GM21526 (cell line): ENCODE measurements at regions not wholly inside any gene's neighbourhood (a gene's known extent, or its start where the extent isn't known, plus 50 kb on each side); places are given as distances from the start of the nearest gene placed in this dataset.

Experiments used
- ATAC-seq: cut with Tn5 transposase; IDR thresholded peaks from one replicate; pipeline ENCODE4 v1.9.1; 2021; ENCODE audit warnings: moderate library complexity; ENCODE audit not compliant: unreplicated experiment, low FRiP score

DNA sequence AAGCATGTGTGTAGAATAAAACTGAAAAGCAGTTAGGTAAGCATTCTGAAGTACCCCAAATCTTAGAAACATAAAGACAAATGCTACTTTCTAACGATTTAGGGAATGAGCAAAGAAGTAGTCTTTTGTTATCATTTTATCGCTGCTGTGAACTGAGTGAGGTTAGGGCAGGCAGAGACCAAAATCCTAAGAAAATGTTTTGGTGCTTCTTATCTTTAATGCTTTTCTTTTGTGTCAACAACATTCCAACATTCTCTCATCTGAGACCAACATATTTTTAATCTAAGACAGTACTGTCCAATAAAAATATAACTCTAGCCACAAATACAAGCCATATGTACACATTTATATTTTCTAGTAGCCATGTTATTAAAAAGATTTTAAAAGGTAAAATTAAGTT is 789.4 kb upstream of the PIK3C3 start:
- no peak for ATAC-seq

DNA sequence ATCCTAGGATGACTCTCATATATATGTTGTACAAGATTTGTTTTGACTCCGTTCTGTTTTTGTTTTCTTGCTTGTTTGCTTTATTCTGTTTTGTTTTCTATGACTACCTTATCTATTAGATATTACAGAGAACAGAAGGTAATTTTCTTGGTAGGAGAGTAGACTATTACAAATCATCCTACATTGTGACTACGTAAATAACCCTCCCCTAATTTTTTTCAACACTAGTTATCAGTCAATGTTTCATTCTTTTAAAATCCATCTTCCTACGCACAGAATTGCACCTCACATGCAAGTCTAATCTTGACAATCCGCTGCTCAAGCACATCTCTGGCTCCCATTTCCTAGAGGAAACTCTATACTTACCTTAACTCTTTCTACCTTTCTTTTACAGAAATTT is 792.3 kb upstream of the PIK3C3 start:
- ATAC-seq: no peak

DNA sequence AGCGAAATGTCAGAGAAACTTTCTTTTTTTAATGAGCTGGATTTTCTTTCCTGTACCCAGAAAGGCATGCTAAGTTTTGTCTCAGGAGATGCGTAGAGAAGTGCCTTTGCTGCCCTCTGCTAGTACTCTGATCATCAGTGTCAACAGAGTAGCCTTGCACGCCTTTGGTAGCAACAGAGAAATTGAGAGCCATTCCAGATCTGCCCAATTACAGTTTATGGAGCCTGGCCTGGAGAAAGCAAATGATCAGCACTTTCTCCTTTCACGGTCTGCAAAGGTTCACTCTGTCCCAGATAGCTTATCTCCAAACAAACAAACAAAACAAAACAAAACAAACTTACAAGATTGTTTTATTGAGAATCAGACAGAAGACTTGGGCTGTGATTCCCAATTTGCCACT is 792.8 kb upstream of the PIK3C3 start:
- no peak for ATAC-seq

DNA sequence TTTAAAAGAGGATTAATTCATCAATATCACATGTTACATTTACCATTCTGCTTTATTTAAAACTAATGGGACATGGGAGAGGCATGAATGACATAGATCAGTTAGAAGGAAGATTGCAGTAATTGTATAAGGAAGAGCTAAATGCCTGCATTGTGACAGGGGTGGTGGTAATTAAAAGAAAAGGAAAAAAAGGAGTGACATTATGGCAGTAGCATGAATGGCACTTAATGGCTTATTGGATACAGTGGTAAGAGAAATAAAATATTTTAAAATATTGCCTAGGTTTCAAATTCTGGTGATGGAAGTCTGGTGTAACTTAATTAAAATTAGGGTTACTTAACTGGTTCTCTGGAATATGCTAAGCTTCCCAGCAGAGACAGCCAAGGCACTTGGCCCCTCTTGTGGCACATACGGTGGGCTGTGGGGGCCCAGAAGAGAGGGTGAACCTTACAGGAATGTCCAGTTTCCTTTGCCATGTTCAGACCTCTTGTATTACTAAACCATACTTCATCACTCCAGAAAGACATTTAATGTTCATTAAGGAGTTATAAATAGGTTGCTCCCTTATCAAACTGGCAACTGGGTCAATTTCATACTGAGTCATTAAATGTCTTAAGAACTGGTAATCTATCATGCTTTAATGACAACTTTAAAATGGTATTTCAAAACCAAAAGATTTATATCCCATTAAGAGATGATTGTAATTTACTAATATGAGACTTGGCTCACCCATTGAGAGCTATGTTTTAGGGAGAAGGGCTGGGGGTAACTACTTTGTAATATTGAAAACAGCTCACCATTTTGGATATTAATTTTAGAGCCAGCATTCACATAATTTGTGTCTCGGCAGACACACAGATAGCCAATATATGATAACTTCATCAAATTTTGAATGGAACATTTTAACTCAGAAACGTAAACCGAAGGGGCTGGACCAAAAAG is 798.9 kb upstream of the PIK3C3 start:
- ATAC-seq: no peak

DNA sequence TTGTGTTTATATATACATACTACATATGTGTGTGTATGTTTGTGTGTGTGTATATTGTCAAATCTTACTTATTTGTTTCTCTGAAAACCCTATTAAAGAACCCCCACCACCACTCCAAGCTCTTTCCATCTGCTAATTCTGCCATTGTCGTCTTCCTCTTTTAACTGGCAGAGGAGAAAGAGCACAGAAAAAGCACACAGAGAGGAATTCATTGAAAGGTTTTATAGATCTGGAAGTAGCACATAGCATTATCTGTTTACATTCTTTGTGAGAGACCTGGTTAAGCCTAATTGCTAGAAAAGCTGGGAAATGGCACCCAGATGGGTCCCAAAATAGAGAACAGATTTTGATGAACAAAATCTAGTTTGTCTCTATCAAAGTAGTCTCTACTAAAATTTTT is 800.0 kb upstream of the PIK3C3 start:
- no peak for ATAC-seq

DNA sequence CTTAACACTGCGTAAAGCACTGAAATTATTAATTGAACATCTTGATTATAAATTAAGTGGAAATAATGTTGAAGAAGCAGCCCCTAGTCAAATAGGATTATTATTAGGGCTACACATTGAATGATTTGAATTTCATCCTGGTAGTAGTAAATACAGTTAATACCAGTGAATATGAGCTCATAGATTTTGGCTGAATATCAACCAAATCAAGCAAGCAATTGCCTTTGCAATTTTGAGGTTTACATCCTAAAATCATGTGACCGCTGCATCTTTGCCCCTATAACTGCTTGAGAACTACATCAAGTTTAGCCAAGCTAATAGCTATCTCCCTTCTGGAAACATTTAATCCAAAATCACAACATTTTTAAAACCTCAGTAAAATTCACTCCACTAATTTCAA is 801.2 kb upstream of the PIK3C3 start:
- ATAC-seq: no peak

DNA sequence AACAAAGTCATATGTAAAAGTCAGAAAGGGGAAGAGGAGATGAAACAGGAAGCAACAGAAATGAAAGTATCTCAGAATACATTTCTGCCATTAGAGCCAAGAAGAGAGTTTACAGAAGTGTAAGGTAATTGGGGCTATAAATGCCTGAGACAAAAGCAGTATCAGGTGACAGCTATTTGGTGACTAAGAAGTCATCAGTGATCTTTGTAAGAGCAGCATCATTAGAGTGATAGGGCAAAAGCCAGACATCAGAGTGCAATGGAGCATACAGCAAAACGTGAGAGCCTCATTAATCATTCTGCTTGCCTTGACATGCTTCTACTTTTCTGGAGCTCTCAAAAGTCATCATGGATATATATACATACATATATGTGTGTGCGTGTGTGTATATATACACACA is 804.7 kb upstream of the PIK3C3 start:
- no peak for ATAC-seq

DNA sequence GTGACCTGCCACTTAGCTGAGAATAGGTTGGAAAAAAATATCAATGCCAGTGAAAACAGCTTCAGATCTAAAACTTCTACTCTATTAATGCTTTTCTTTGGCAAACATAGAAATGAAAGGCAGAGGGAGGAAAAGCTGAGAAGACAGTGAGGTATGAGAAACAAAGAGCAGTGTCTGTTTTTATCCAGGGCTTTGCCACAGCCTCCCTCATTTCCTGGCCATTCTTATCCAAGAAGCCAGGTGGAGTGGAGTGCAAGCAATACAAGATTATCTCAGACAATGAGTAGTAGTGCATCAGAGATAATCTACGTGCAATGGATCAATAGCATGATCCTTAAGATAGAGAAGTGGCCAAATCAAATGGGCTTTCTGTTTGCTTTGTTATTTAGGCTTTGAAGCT is 808.7 kb upstream of the PIK3C3 start:
- no peak for ATAC-seq

DNA sequence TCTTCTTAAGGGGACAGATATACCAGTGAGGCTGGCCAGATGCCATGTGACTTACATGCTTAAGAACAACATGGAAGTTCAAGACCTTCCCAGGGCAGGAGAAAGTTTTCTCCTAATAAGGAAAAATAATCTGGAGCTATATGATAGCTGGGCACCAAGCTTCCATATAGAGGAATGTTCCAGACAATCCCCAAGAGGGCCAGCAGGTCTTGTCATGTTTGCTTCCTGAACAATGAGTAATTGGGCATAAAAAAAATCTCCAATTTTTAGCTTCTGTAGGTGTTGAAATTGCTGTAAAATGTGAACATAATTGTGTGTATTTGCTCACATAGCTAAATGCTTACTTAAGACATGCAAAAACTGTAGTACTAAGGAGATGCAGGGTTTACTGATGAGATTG is 809.5 kb upstream of the PIK3C3 start:
- ATAC-seq: no peak

DNA sequence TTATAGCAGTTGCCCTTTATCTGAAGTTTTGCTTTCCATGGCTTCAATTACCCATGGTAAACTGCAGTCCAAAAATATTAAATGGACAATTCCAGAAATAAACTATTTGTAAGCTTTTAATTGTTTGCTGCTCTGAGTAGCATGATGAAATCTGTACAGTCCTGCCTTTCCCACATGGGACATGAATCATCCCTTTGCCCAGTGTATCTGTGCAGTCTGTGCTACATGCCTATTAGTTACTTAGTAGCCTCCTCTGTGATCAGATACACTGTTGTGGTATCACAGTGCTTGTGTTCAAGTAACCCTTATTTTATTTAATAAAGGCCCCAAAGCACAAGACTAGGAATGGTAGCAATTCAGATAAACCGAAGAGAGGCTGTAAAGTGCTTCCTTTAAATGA is 810.6 kb upstream of the PIK3C3 start:
- ATAC-seq: no peak

DNA sequence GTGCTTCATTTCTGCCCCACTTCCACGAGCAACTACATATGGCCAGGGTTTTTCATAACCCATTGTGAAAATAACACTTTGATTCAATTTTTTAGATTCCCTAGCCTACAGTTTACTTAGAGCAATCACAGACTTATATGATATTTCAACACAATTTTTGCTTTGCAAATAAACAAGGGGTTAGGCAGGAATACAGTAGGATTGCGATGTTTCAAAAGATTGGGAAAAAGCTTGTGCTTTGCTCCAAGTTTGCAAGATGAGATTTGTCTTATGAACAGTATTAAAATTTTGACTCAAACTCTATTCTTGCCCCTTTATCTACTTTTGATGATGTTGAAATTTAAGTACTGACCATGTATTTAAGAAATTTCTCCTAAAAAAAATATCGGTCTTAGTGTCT is 814.5 kb upstream of the PIK3C3 start:
- no peak for ATAC-seq

DNA sequence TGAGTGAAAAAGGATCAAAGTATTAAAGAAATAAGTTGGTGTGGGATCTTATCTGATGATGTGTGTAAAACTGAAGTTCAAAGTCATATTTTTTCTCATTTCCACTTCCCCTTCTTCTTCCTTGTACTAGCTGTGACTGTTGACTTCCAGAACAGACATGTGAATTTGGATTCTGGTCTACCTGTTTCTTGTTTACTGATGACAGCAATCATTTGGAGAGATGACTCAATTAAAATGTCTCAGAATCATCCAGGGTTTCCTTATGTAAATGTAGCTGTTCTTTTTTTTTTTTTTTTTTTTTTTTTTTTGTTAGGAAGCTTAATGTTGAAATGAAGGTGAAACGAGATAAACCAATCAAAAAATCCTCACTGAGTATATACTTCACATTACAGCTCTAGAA is 819.9 kb upstream of the PIK3C3 start:
- ATAC-seq: no peak

DNA sequence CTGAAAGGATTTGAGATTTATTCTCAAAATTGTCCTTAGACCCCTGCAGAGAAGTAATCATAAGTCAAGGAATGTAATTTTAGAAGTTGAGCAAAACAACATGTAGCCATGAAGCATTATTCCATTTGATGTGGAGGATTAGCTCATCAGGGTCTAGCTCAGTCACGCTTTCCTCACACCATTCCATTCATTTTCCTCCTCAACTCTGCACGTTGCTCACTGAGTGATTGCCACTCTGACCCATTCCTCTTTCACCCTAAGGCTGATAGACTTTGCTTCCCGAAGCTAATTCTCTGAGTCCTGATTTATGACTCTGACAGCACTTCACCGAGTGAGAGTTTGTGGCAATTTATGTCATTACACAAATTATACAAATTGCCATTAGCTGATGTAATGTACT is 820.6 kb upstream of the PIK3C3 start:
- no peak for ATAC-seq

DNA sequence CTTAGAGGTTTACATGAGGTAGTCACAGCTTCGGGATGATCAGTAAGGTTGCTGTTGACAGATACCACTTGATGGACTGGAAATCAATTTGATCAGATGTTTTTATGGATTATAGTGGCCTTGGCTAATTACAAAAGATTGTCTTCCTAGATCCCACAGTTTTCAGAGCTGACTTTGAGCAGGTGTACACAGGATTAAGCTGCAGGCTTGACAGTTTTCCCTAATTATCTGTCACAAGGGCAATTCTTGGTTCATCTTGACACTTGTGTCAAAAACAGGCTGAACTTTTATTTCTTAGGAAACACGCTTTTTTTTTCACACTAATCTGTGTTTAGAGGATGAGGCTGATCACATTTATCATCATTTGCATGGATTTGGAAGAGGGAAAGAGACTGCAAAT is 824.0 kb upstream of the PIK3C3 start:
- no peak for ATAC-seq

DNA sequence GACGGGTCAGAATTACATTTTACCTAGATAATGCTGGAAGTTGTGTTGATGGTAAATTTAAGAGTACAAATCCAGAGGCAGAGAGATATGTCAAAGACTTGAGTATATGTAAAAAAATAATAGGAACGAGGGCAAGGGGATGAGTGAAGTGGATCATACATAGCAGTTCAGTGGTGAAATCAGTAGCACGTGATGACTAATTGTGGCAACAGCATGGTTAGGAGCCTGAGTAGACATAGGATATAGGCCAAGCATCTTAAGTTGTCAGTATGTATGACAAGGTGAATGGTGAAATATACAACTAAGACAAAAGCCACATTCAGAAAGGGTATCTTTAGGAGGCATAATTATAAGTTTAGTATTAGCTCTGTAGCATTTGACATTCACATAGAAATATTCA is 826.5 kb upstream of the PIK3C3 start:
- no peak for ATAC-seq

DNA sequence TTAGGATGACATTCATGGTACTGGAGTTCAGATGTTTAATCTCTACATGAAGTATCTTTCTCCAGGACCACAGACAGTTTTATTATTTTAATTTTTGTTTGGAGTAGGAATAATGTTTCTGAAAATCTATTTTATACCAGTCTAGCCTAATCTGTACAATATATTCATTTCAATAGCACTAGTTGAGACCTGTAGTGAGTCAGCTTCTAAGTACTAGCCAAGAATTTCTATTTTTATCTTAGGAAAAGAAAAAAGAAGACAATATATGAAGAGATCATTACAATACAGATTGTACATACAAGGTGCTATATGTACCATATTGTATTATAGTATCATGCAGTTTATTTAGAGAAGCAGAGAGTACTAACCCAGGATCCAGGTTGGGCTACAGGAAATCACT is 826.9 kb upstream of the PIK3C3 start:
- ATAC-seq: no peak

DNA sequence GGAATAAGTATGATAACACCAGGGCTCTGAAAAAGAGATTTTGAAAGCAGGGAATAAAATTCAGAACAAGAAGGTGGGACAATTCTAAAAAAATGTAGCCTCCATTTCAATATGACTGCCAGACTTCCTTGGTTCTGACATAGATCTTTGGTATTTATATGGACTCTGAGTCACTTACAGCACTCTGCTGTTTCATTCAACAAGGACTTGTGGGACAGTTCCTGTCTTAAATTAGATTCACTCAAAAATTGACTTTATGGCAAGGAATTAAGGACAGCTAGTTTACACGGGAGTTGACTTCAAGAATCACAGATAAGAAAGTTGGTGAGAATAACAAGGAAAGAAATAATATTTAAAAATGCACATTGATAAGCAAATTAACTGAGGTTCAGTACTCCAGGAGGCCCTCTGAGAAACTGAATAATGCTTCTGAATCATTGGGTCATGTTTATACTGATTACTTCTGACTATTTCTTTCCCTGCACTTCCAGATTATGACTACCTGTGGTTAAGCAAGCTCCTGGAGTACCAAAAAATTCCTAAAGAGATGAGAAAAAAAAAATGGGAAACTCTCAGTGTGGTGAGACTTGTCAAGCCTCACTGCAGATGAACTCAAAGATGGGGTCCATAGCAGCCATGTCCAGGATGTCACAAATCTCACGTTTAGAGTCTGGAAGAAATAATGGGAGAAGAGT is 828.3 kb upstream of the PIK3C3 start:
- ATAC-seq: no peak

DNA sequence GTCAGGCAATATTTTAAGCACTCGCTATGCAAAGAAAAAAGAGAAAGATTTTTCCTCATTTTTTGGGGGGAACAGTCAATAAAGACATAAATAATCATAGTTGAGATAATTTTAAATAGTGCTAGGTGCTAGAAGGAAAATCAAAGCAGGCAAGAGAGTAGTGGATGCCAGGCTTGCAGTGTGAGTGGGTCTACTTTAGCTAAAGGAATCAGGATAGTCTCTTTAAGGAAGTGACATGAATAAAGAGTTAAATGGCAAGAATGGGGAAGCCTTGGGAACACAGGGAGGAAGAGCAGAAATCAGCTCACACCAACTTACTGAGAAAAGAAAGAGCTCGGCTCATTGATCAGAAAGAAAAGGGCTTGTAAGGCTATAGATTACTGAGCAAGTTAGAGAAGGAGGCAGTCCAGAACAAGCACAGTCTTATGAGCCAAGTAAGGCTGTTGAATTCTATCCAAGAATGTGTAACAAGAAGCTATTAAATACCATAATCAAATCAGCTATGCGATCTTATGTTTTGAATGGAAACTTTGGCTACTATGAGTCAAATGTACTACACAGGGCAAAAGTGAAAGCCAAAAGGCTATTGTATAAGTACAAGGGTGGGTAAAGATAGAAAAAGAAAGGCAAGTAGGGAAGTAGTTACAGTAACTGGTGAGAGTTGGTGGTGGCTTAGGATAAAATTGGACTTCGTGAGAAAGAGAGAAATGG is 833.8 kb upstream of the PIK3C3 start:
- no peak for ATAC-seq

DNA sequence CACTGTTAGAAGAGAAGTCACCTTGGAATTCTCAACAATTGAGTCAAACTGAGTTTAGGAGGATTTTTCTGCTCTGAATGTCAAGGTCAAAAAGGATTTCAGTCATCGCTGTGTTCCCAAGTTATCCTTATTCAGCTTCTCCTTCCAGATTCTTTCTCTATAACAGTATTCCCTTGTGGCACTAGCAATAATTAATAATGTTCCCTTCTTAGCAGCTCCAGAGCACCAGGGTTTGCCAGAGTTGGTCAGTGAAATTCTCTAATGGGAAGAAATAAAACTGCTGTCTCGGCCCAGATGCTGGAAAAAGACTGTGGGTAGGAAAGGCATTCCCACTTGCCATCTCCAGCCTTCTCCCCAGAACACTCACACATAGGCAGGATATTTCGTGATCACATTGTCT is 836.0 kb upstream of the PIK3C3 start:
- no peak for ATAC-seq

DNA sequence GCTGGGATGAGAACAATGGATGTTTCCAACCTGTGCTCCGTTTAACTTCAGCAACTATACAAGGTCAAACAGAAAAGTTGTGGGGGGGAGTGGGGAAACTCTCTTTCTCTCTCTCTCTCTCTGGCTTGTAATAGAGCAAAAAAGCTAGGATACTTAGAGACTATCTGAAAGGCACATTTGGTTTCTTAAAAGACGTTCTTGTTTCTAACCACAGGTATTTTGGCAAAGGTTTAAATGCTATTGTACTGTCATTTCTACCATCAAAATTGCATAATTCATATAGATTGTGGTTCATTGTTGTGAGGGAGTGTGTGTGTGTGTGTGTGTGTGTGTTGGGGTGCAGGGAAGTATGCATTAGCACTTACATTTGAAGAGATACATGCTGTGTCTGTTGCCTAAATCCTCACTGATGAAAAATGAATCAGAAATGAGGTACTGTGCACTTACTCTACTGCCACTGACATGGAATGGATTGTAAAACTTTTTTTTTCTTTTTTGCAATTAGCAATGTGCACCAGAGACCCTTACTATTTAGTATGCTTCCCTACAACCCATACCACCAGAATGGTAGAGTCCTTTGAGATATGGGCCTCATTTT is 841.0 kb upstream of the PIK3C3 start:
- no peak for ATAC-seq

DNA sequence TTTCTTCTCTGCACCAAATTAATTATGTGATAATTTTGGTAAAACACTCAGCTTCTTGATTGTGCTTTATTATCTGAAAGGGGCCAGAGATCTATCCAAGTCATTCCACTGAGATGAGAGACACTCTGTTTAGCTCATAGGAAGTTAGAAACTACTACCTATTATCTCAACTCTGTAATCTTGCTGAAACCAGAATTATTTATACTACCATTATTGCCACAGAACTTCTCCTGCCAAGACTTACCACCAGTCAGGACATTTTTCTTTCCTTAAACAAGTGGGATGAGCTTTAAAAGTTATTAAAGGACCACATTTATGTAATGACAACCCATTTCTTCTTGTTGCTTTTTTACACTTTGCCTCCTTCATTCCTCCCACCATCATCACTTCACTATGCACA is 855.6 kb upstream of the PIK3C3 start:
- no peak for ATAC-seq
